ENCODE measurements at regions not wholly inside any gene's neighbourhood (a gene's known extent, or its start where the extent isn't known, plus 50 kb on each side); places are given as distances from the start of the nearest gene placed in this dataset.

GRCh38 chr1:166738140-166738539, 101.1 kb upstream of the POGK start (continued):
- TF ChIP-seq HDAC2 (IDR thresholded peaks at IDR 0.05; ENCODE audit: borderline replicate concordance in 1 of 2, low read depth in 2 of 2, low read length in 2 of 2): no peak

Data from H1 (cell line).